Stimulated activated CD4-positive, alpha-beta T cell treated with anti-CD3 and anti-CD28 coated beads, Interleukin-12 subunit alpha, Interleukin-12 subunit beta, amount 100 ng/mL, for 48 hours (primary cell): ENCODE measurements at regions not wholly inside any gene's neighbourhood (a gene's known extent, or its start where the extent isn't known, plus 50 kb on each side); places are given as distances from the start of the nearest gene placed in this dataset.
"Not testable (repeated sequence)": the region's sequence is repeated elsewhere in the genome, so short reads cannot be mapped to it uniquely, and the experiment has no call there.

Source experiments
- DNase-seq, 3 donors: peaks; one replicate each; pipeline ENCODE4 v3.0.0-alpha.2; 2020; ENCODE audit warnings: low read depth in 2 of 3, low spot score in 1 of 3

DNA sequence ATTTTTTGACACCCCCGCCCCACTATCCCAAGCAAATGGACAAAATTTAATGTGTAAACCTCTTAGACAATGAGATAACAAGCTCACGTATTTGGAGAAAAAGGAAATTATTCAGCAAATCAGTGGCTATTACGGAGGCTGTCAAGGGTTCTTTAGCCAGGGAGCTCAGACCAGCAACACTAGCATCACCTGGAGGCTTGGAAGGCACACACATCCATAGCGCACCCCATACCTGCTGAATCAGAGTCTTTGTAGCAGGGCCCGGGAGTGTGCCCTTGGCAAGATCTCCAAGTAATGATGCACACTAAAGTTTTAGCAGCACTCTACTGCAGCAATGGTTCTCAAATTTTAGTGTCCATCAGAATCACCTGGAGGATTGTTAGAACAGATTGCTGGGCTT, 223.2 kb upstream of the BTBD3 start:
- DNase-seq = no peak

DNA sequence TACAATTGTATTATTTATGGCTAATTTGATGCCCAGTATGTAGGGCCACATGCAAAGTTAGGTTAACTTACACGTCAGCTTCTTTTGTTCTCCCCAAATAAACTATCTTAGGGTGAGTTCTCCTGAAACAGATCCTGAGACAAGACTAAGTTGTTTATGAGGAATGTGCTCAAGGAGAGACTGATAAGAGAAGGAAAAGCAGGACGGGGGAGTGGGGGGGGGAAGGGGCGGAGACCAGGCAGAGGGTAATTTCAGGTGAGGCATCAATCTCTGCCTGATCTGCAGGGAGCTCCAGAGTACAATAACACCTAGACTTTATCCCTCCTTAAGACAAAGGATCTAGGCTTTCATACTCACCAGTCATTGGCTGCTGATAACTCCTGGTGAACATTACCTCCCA, 220.6 kb upstream of the BTBD3 start:
- no peak for DNase-seq

DNA sequence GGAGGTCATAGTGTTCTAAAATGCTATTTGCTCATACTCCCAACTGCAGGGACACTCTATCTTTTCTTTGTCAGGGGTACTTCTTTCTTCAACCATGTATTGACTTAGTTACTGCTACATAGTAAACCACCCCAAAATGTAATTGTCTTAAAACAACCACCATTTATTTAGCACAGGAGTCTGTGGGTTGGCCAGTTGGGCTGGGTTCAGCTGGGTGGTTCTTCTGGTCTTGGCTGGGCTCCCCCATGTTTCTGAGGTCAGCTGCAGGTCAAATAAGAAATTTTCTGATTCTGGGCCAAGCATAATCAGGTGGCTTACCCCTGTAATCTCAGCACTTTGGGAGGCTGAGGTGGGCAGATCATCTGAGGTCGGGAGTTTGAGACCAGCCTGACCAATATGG, 220.0 kb upstream of the BTBD3 start:
- DNase-seq = no peak

DNA sequence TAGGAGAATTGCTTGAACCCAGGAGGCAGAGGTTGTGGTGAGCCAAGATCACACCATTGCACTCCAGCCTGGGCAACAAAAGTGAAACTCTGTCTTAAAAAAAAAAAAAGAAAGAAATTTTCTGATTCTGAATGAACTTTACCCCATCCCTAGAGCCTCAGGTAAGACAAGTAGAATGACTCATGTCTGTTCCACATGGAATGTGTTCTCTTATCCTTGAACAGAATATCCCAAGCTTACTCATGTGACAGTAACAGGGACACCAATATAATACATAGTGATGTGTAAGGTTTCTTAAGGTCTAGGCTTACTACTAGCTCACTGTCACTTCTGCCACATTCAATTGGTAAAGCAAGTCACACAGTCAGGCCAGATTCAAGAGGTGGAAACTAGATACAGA, 219.6 kb upstream of the BTBD3 start:
- no peak for DNase-seq

DNA sequence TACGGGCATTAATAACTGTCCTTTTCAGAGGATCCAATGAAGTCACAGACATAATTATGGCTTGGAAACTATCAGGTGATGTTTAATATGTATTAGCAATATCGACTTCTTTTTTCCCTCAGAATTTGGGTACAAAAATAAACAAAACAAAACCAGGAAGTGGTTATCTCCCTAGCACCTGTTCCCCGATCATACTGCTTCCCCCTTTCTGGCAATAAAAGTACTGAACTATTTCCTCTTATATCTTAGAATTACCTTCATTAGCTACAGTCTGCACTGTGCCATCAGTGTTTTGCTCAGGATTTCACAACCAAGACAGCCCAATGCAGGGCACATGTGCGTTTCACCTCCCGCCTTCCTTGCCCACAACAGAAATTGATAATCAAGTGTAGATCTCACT, 216.9 kb upstream of the BTBD3 start:
- DNase-seq = no peak

DNA sequence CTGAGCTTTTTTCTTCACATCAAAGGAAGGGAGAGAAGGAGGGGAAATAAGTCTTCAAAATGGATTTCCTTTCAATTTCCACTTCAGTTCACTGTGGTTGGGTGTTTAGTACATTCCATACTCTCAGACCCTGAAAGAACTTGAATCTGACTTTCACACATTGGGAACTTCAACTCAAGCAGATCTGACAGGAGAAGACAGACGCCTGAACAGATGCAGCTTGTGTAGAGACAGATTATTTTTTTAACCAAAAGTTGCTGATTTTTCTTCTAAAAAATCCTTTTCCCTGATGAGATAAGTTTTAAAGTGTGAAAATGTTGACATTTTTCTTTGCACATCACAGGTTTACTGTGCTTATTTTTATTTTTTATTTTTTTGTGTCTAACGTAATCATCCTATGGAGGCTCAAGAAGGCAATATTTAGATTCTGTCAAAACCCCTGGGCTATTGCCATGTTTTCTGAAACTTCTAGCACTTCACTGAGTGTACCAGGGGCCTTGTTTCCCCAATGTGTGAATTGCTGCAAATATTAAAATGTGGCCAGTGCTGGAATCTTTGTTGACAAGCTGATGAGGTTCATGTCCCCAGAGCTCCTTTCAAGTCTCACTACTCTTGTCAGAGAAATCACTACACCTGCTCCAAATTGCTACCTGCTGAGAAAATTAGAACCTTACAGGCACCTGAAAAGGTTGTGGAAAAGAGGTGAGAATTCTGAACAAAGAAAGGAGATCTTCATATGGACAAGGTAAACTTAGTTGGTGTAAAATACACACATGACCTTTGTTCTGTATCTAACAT, 214.8 kb upstream of the BTBD3 start:
- no peak for DNase-seq

DNA sequence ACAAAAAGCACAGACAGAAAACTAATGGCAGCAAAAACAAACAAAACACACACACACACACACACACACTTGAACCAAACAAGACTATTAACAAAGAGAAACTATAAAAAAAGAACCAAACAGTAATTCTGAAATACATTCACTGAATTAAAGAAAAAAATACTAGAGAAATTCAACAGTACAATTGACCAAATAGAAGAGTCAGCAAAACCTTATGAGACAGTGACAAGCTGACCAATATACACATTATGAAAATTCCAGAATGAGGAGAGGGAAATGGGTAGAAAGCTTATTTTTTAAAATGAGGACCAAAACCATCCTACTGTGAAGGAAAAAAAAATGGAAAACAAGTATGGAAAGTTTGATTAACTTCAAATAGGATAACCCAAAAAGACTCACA, 212.2 kb upstream of the BTBD3 start:
- no peak for DNase-seq

DNA sequence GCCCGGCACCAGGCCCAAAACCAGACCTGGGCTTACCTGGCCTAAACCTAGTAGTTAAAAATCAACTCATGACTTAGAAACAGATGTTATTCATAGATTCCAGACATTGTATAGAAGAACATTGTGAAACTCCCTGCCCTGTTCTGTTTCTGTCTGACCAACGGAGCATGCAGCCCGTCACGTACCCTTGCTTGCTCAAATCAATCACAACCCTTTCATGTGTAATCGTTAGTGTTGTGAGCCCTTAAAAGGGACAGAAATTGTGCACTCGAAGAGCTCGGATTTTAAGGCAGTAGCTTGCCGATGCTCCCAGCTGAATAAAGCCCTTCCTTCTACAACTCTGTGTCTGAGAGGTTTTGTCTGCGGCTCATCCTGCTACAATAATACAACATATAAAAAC, 209.5 kb upstream of the BTBD3 start:
- not testable (repeated sequence) for DNase-seq

DNA sequence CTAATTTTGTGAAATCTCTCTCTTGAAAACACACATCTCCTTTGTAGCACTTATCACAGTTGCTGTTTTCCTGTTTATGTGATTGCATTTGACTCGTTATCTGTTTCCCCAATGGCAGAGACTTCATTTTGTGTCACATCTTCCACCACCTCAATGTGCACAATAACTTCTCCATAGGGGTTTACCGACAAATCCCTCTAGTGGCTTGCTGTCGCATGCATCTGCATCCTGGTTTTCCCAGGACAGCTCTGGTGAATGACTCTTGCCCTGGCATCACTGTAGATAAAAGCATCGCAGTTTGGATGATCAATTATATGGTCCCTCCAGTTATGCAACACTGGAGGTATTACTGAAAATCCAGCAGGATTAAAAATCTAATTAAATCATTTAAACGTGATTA, 206.5 kb upstream of the BTBD3 start:
- DNase-seq = no peak

DNA sequence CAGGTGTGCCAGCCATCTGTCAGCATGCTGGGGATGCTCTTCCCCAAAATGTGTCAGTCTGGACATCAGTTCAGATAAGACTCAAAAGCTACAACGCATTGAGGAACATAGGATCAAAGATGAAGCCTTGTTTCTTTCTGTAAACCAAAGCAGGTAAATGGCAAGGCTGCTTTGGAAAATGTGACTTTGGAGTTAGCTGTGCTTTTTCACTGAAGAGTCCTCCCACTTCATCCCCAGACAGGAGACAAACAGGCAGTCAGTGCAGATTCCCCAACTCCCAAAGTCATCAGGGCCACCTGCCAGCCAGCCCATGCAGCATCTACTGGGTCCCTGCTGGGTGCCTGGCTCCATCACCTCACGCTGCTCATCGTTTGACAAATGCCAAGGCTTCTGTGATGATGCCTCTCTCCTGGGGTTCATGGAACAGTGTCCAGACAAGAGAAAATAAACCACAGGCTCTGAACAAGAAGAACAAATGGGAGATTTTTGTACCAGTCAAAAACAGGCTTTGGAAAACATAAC, 205.0 kb upstream of the BTBD3 start:
- no peak for DNase-seq

DNA sequence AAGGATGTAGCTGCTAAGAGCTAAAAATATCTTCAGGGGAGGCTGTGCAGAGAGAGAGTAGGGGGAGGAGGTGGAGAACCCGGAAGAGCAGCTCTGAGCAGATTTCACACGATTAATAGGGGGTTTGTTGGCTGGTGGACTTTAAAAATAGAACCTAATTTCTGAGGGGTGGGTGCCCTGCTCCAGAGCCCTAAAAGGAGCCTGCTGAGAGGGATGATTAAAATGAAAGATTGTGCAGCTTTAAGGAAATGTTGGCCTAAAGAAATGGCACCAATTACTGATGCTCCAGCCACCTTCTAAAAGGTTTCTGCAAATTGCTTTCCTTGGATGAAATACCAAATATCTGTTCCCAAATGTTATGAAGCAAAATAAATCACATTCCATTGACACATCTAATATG, 202.8 kb upstream of the BTBD3 start:
- no peak for DNase-seq

DNA sequence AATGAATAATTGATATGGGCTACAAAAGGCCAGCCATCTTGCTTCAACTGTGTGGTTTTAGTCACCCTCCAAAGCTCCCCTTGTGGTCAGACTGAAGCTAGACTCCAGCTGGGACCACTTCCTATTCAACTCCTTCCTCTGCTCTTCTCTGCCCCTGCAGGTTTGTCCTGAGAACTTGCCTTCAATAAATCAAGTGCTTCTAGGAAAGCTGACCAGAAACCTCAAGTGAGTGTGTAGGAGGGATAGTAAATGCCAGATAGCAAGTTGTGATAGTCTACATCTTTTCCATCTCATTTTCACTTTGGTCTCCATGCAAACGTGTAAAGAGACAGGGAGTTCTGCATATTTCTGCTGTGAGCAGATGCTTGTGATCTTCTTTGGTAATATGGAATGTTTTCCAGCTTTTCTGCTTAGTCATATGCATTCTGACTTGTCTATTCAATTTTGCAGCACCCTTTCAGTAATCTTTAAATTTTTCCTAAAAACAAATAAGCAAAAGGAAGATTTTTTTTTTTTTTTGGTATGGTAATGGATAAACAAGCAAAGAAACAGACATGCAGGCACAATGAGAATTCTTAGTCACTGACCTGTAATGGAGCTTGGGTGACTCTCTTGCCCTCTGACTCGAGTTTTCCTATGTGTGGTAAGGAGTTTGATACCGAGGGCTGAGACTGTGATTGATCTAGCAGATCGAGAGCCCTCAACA, 201.3 kb upstream of the BTBD3 start:
- DNase-seq = no peak

DNA sequence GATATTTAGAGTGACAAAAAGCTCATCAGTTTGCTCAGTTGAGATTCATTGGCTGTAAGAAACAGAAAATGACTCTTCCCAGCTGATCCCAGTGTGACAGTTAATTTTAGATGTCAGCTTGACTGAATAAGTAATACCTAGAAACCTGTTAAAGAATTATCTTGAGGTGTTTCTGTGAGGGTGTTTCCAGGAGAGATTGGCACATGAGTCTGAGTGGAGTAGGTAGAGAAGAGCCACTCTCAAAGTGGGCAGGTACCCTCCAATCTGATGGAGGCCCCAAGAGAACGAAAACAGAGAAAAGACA, 200.8 kb upstream of the BTBD3 start:
- DNase-seq = no peak

DNA sequence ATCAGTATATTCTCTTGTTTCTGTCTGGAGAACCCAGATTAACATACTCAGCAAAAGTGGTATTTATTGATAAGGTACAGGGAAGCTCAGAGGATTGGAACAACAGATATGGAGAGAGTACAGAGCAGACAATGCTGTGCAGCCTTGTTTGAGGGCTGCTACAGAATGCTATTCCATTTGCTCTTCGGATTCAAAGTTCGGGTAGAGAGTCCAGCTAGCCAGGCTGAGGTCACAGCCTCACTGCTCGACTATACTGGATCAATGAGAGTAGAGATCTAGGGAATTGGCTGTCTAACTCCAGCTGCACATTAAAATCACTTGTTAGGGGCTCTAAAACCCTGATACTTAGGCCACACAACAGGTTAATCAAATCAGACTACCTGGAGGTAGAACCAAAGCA, 200.1 kb upstream of the BTBD3 start:
- DNase-seq = no peak

DNA sequence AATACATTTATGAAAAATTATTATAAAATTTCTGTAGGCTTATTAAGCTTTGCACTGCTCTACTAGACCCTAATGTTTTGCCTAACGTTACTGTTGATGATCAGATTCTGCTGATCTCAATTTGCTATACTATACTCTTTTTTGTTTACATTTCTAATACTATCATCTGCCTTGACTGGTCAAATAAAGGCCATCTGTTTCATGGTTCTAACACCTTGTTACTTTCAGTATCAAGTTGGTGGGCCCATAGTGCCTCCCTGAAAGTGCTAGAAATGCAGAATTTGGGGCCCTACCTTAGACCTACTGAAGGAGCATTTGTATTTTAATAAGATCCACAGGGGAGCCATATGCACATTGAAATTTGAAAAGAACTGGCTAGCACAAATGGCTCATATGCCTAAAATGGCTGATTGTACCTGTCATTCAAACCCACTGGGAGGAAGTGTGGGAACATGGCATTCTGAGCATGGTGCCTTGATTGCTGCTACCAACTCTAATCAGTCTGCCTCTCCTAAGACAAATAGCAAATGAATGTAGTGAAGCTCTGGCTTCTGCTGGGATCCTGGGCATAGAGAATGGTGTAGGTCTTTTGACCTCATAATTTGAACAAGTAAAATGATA, 199.1 kb upstream of the BTBD3 start:
- no peak for DNase-seq

DNA sequence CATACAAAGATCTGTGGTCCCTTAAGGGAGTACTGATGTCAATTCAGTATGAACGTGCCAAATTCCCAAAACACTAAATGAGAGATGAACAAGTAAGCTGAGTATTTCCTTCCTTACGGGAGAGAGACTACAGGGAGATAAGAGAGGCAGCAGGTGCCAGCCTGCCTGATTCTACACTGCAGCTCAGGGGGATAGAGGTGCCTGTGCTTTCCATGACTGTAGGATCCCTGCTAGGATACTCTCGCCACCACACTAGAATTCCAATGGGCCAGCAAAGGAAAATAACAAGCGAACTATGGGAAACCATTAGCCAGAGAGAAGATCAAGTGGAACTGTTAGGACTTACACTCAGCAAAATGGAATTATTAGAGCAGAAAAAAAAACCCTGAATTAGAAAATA, 198.5 kb upstream of the BTBD3 start:
- no peak for DNase-seq

DNA sequence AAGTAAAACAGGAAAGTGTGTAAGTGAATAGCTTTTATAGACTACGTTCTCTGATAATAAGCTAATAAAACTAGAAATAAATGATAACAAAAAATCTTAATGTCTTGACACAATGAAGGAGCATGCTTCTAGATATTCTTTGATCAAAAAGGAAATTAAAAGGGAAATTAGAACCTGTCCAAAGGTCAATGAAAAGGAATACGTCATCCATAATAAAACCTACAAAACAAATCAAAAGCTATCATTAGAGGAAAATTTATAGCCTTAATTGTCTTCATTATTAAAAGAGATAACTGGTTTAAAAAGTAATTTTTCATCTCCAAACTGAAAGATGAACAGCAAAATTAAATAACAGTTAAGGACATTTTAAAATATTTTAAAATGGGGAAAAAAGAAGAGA, 196.3 kb upstream of the BTBD3 start:
- DNase-seq = no peak

DNA sequence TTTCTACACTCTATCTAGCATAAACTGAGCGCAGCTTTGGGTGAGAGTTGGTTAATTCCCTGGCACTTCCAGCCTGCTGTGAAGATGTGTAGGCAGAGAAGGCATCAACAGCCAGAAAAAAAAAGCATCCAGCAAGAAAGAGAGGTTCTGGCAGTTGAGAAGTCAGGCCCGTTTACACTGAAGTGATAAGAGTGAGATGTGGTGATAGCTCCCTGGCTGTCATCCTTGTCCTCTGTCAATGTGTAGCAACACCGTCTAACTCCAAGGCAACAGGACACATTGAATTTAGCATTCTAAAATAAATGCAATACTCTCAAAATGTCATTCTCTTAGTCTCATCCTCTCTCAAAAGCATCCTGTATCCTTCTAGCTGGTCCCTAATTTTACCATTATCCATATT, 193.6 kb upstream of the BTBD3 start:
- no peak for DNase-seq

DNA sequence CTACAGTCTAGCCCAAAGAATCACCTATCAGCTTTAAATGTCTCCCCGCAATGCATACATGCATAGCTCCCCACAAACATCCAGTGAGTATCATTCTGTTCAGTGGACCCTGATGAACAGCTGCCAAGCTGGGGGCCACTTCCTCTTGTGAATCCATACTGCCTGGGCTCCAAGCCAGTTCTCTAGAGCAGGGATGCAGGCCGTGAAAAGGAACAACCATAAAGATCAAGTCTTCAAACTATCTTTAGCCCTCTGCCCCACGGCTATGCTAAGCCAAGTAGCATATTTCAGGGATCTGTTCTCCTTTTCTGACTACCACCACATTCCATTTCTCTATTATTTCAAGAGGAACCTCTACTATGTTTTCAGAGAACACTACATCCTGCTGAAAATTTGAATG, 191.7 kb upstream of the BTBD3 start:
- DNase-seq = no peak

DNA sequence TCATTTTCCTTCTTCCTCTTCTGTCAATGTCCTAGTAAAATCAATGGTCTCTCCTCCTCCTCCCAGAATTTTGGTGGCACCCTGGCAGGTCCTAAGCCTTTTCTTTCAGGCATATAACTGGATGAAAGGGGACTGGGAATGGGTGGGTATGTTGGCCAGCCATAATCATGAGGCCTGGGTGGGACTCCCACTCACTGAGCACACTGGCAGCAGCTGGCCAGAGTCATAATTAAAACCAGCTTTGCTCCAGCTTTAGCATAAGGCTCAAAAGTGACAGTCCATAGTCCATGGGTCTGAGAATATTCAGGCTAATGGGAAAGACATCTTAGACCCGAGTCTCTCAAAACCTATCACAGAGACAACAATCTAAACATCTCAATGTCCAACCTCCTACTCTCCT, 190.0 kb upstream of the BTBD3 start:
- no peak for DNase-seq

DNA sequence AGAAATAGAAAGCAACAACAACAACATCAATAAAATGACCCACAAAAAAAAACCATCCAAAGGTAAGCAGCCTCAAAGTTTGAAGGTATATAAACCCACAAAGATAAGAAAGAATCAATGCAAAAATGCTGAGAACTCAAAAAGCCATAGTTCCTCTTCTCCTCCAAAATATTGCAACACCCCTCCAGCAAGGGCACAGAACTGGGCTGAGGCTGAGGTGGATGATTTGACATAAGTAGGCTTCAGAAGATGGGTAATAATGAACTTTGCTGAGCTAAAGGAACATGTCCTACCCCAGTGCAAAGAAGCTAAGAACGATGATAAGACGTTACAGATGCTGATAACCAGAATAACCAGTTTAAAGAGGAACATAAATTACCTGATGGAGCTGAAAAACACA, 188.8 kb upstream of the BTBD3 start:
- no peak for DNase-seq

DNA sequence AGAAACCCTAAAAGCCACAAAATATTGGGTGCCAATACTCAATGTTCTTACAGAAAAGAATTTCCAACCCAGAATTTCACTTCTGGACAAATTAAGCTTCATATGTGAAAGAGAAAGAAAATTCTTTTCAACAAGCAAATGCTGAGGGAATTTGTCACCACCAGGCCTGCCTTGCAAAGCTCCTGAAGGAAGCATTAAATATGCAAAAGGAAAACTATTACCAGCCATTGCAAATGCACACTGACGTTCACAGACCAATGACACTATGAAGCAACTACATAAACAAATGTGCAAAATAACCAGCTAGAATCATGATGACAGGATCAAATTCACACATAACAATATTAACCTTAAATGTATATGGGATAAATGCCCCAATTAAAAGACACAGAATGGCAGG, 187.9 kb upstream of the BTBD3 start:
- no peak for DNase-seq

DNA sequence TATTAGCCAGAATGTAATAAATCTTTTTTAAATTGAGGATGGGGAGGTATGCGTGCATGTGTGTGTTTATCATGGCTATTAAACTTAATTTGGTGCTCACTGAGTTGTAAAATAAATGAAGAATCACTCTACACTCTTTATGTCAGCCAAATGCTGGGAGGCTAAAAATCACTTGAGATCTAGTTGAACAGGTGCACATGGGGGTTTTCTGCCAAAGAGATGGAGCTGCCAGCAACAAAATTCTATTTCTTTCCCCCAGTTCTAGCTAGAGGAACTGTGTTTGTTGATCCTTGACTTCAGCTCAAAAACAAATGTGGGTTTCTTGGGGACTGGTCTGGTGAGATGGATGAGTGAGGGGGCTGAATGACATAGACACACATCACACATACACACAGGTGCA, 183.3 kb upstream of the BTBD3 start:
- DNase-seq = no peak
